ENCODE measurements at regions not wholly inside any gene's neighbourhood (a gene's known extent, or its start where the extent isn't known, plus 50 kb on each side); places are given as distances from the start of the nearest gene placed in this dataset.
"Not testable (repeated sequence)": the region's sequence is repeated elsewhere in the genome, so short reads cannot be mapped to it uniquely, and the experiment has no call there.

- H3K27ac Mint-ChIP-seq = no peak overlapping the region
- DNase-seq (ENCODE audit: low spot score in 2 of 2) (peak; percentile 65 to 95), ATAC-seq (peak; percentile 88 to 95)
- peaks cover 0 to 8% of the 10 kb centered on the region in 2 donors for H3K9me3 Mint-ChIP-seq
- H3K36me3 Mint-ChIP-seq = no peaks in the 10 kb centered on the region
Measured at GRCh38 chr7:131654668-131655326, 98.4 kb upstream of the PODXL start.

- peaks cover 0 to 8% of the 10 kb centered on the region in 2 donors for H3K9me3 Mint-ChIP-seq
- DNase-seq (ENCODE audit: low spot score in 2 of 2) = no peak
- no peak overlapping the region for H3K27ac Mint-ChIP-seq
- no peak for ATAC-seq
- no peaks in the 10 kb centered on the region for H3K36me3 Mint-ChIP-seq
Measured at GRCh38 chr7:131654249-131654558, 97.8 kb upstream of the PODXL start.

- Mint-ChIP-seq H3K36me3 (no peaks in the 10 kb centered on the region), H3K27ac (no peak overlapping the region), H3K9me3 (peaks cover 0 to 8% of the 10 kb centered on the region in 2 donors)
- DNase-seq (ENCODE audit: low spot score in 2 of 2) (no peak), ATAC-seq (no peak)
Measured at GRCh38 chr7:131653418-131654248, 97.2 kb upstream of the PODXL start.

- DNase-seq (ENCODE audit: low spot score in 2 of 2) (no peak), ATAC-seq (no peak)
- H3K27ac Mint-ChIP-seq = no peak overlapping the region
- no peaks in the 10 kb centered on the region for H3K36me3 Mint-ChIP-seq
- H3K9me3 Mint-ChIP-seq = peaks cover 0 to 8% of the 10 kb centered on the region in 2 donors
Measured at GRCh38 chr7:131652934-131653333, 96.5 kb upstream of the PODXL start.

GRCh38 chr7:131652194-131652593 lies 95.8 kb upstream of the PODXL start:
- Mint-ChIP-seq H3K36me3 (no peaks in the 10 kb centered on the region), H3K27ac (no peak overlapping the region), H3K9me3 (peaks cover 0 to 8% of the 10 kb centered on the region in 2 donors)
- DNase-seq (ENCODE audit: low spot score in 2 of 2) (no peak), ATAC-seq (no peak)

- ATAC-seq = no peak
- DNase-seq (ENCODE audit: low spot score in 2 of 2) = no peak
- H3K36me3 Mint-ChIP-seq = no peaks in the 10 kb centered on the region
Measured at GRCh38 chr7:131649879-131650278, 93.5 kb upstream of the PODXL start.

GRCh38 chr7:131649003-131649541 lies 92.6 kb upstream of the PODXL start:
- no peak for DNase-seq (ENCODE audit: low spot score in 2 of 2)
- no peaks in the 10 kb centered on the region for H3K36me3 Mint-ChIP-seq
- ATAC-seq = no peak
- H3K27ac Mint-ChIP-seq = no peak overlapping the region
- peaks cover 0 to 5% of the 10 kb centered on the region in 2 donors for H3K9me3 Mint-ChIP-seq

More at GRCh38 chr7:131649879-131650278, 93.5 kb upstream of the PODXL start:
- Mint-ChIP-seq H3K27ac (no peak overlapping the region), H3K9me3 (peaks cover 0 to 8% of the 10 kb centered on the region in 2 donors)

GRCh38 chr7:131648491-131648890 lies 92.1 kb upstream of the PODXL start:
- ATAC-seq = no peak

GRCh38 chr7:131646203-131646602 lies 89.8 kb upstream of the PODXL start:
- no peak overlapping the region for H3K27ac Mint-ChIP-seq
- H3K9me3 Mint-ChIP-seq = no peaks in the 10 kb centered on the region
- ATAC-seq (no peak), DNase-seq (ENCODE audit: low spot score in 2 of 2) (no peak)
- H3K36me3 Mint-ChIP-seq = no peaks in the 10 kb centered on the region

More at GRCh38 chr7:131648491-131648890, 92.1 kb upstream of the PODXL start:
- H3K9me3 Mint-ChIP-seq = no peaks in the 10 kb centered on the region
- DNase-seq (ENCODE audit: low spot score in 2 of 2) = no peak
- no peak overlapping the region for H3K27ac Mint-ChIP-seq
- no peaks in the 10 kb centered on the region for H3K36me3 Mint-ChIP-seq

- no peaks in the 10 kb centered on the region for H3K36me3 Mint-ChIP-seq
- no peak for DNase-seq (ENCODE audit: low spot score in 2 of 2)
- peak overlapping the region in 1 of 2 donors; percentile 45 for H3K27ac Mint-ChIP-seq
- no peak for ATAC-seq
- H3K9me3 Mint-ChIP-seq = no peaks in the 10 kb centered on the region
Measured at GRCh38 chr7:131642429-131642828, 86.0 kb upstream of the PODXL start.

- H3K27ac Mint-ChIP-seq = no peak overlapping the region
- H3K36me3 Mint-ChIP-seq = no peaks in the 10 kb centered on the region
- ATAC-seq (no peak), DNase-seq (ENCODE audit: low spot score in 2 of 2) (no peak)
- no peaks in the 10 kb centered on the region for H3K9me3 Mint-ChIP-seq
Measured at GRCh38 chr7:131640686-131641085, 84.3 kb upstream of the PODXL start.

- no peak for DNase-seq (ENCODE audit: low spot score in 2 of 2)
- Mint-ChIP-seq H3K9me3 (no peaks in the 10 kb centered on the region), H3K27ac (no peak overlapping the region), H3K36me3 (no peaks in the 10 kb centered on the region)
- ATAC-seq = no peak
Measured at GRCh38 chr7:131638641-131639430, 82.4 kb upstream of the PODXL start.

- Mint-ChIP-seq H3K36me3 (no peaks in the 10 kb centered on the region), H3K9me3 (no peaks in the 10 kb centered on the region), H3K27ac (no peak overlapping the region)
- no peak for DNase-seq (ENCODE audit: low spot score in 2 of 2)
- no peak for ATAC-seq
Measured at GRCh38 chr7:131637859-131638258, 81.4 kb upstream of the PODXL start.

GRCh38 chr7:131636092-131636491 lies 79.7 kb upstream of the PODXL start:
- no peak for ATAC-seq
- no peaks in the 10 kb centered on the region for H3K36me3 Mint-ChIP-seq
- DNase-seq (ENCODE audit: low spot score in 2 of 2) = no peak
- no peaks in the 10 kb centered on the region for H3K9me3 Mint-ChIP-seq
- H3K27ac Mint-ChIP-seq = peak overlapping the region in 1 of 2 donors; percentile 19

- DNase-seq (ENCODE audit: low spot score in 2 of 2); H3K9me3 Mint-ChIP-seq; H3K27ac Mint-ChIP-seq; ATAC-seq; H3K36me3 Mint-ChIP-seq: not testable (repeated sequence)
Measured at GRCh38 chr7:131634197-131634596, 77.8 kb upstream of the PODXL start.

GRCh38 chr7:131633342-131633843 lies 77.0 kb upstream of the PODXL start:
- no peaks in the 10 kb centered on the region for H3K36me3 Mint-ChIP-seq
- DNase-seq (ENCODE audit: low spot score in 2 of 2) (no peak), ATAC-seq (no peak)
- no peaks in the 10 kb centered on the region for H3K9me3 Mint-ChIP-seq
- H3K27ac Mint-ChIP-seq = peak overlapping the region in 1 of 2 donors; percentile 55

GRCh38 chr7:131630427-131630826 lies 74.0 kb upstream of the PODXL start:
- DNase-seq (ENCODE audit: low spot score in 2 of 2) (no peak), ATAC-seq (no peak)
- no peaks in the 10 kb centered on the region for H3K9me3 Mint-ChIP-seq
- no peaks in the 10 kb centered on the region for H3K36me3 Mint-ChIP-seq
- no peak overlapping the region for H3K27ac Mint-ChIP-seq

All from activated naive CD4-positive, alpha-beta T cell treated with anti-CD3 and anti-CD28 coated beads, Interleukin-2, amount 50 U/mL, for 72 hours (primary cell).